Neural progenitor cell (in vitro differentiated cells): ENCODE measurements at regions not wholly inside any gene's neighbourhood (a gene's known extent, or its start where the extent isn't known, plus 50 kb on each side); places are given as distances from the start of the nearest gene placed in this dataset.

Experiments
- EZH2 ChIP-seq: fragments of 200-600 bp; sonication (generic); IDR thresholded peaks from 2 replicates; pipeline ENCODE4 v1.6.1; 2017; ENCODE audit warnings: antibody characterized with exemption, mild to moderate bottlenecking, moderate library complexity
- TF ChIP-seq, protein P1 (sequence below): fragments of 200-600 bp; sonication (generic); IDR thresholded peaks from 2 replicates; pipeline ENCODE4 v1.5.1; 2017; ENCODE audit warnings: antibody characterized with exemption, mild to moderate bottlenecking

DNA sequence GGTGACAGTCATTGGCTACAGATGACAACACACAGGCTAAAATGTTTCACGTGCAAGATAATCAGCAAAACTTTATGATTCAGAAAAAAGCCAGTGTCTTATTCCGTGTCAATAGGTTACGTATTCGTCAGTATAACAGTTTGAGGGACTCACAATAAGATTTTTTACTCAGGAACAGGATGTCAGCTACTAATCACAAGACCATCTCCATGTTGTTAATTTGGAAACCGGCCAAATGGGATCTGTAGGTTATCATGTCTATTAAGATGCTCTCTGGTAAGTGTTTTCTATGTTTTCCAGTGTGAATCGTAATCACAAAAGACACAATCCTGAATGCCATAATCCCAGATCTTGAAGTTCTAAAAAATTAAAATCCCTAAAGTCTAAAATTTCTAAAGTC lies 197.3 kb downstream of the ETV1 start:
- TF ChIP-seq, protein P1, sequence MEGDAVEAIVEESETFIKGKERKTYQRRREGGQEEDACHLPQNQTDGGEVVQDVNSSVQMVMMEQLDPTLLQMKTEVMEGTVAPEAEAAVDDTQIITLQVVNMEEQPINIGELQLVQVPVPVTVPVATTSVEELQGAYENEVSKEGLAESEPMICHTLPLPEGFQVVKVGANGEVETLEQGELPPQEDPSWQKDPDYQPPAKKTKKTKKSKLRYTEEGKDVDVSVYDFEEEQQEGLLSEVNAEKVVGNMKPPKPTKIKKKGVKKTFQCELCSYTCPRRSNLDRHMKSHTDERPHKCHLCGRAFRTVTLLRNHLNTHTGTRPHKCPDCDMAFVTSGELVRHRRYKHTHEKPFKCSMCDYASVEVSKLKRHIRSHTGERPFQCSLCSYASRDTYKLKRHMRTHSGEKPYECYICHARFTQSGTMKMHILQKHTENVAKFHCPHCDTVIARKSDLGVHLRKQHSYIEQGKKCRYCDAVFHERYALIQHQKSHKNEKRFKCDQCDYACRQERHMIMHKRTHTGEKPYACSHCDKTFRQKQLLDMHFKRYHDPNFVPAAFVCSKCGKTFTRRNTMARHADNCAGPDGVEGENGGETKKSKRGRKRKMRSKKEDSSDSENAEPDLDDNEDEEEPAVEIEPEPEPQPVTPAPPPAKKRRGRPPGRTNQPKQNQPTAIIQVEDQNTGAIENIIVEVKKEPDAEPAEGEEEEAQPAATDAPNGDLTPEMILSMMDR = no peak
- no peak for TF ChIP-seq EZH2
